OCI-LY7 (cell line): ENCODE measurements at regions not wholly inside any gene's neighbourhood (a gene's known extent, or its start where the extent isn't known, plus 50 kb on each side); places are given as distances from the start of the nearest gene placed in this dataset.

Source experiments
- EZH2phosphoT487 ChIP-seq: fragments of 200-600 bp; sonication (generic); IDR thresholded peaks from 2 replicates; pipeline ENCODE4 v1.6.1; 2018; ENCODE audit warnings: low read depth, borderline replicate concordance, mild to moderate bottlenecking, mixed run types, antibody characterized with exemption, low read length, moderate library complexity, mixed read lengths
- TF ChIP-seq, protein P1 (sequence below): fragments of 200-600 bp; sonication (generic); conservative IDR thresholded peaks from 2 replicates; pipeline ENCODE4 v1.5.1; 2014; ENCODE audit warnings: mild to moderate bottlenecking, antibody characterized with exemption, low read length, moderate library complexity, mixed read lengths

DNA sequence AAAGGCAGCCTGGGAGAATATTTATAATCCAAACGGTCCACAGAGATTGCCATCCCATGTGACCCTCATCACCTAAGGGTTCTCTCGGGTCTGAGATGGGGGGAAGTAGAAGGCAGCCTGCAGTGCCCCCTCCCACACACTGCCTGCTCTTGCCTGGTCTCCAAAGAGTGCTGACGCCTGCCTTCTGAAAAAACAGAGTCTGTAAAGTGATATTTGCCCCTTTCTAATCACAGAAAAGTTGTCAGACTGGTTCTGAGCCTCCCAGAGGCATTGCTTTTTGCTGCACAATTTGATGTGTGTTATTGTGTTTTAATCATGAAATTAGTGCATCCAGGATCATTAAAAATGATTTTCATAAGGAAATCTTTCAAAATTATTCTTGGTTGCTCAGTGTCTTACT is 59.2 kb downstream of the TMEM30B start:
- TF ChIP-seq, protein P1, sequence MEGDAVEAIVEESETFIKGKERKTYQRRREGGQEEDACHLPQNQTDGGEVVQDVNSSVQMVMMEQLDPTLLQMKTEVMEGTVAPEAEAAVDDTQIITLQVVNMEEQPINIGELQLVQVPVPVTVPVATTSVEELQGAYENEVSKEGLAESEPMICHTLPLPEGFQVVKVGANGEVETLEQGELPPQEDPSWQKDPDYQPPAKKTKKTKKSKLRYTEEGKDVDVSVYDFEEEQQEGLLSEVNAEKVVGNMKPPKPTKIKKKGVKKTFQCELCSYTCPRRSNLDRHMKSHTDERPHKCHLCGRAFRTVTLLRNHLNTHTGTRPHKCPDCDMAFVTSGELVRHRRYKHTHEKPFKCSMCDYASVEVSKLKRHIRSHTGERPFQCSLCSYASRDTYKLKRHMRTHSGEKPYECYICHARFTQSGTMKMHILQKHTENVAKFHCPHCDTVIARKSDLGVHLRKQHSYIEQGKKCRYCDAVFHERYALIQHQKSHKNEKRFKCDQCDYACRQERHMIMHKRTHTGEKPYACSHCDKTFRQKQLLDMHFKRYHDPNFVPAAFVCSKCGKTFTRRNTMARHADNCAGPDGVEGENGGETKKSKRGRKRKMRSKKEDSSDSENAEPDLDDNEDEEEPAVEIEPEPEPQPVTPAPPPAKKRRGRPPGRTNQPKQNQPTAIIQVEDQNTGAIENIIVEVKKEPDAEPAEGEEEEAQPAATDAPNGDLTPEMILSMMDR, result no peak
- TF ChIP-seq EZH2phosphoT487, result no peak
